H1 (cell line): ENCODE measurements at regions not wholly inside any gene's neighbourhood (a gene's known extent, or its start where the extent isn't known, plus 50 kb on each side); places are given as distances from the start of the nearest gene placed in this dataset.

ENCODE experiments used
- ASH2L ChIP-seq: fragments of 200-600, 300-600 bp; sonication (generic); IDR thresholded peaks from one replicate; pipeline ENCODE4 v1.7.1; 2017; ENCODE audit warnings: low read length
- CTCF ChIP-seq, 3 experiments: IDR thresholded peaks; 1 replicate in 2 of 3; 2 replicates in 1 of 3; pipeline versions ENCODE4 v1.5.1 to v1.6.1; 2011; ENCODE audit warnings: low read length in 3 of 3, mild to moderate bottlenecking in 3 of 3, inconsistent platforms in 2 of 3, low read depth in 1 of 3, moderate library complexity in 1 of 3; ENCODE audit not compliant: insufficient read depth in 1 of 3; ENCODE audit errors: control extremely low read depth in 1 of 3
- EP300 ChIP-seq, 2 experiments: IDR thresholded peaks; 1 replicate in 1 of 2; 2 replicates in 1 of 2; pipeline ENCODE4 v1.6.1; 2011 to 2012; ENCODE audit warnings: low read depth in 2 of 2, low read length in 2 of 2, mild to moderate bottlenecking in 2 of 2, borderline replicate concordance in 1 of 2, inconsistent platforms in 1 of 2, moderate library complexity in 1 of 2
- EZH2 ChIP-seq: fragments of 200-600 bp; sonication (generic); IDR thresholded peaks from 2 replicates; pipeline ENCODE4 v1.7.1; 2012; ENCODE audit warnings: low read depth, mild to moderate bottlenecking, moderate library complexity, low read length, inconsistent platforms; ENCODE audit not compliant: severe bottlenecking
- PHF8 ChIP-seq: fragments of 200-600 bp; sonication (generic); conservative IDR thresholded peaks from 2 replicates; pipeline ENCODE4 v1.7.1; 2012; ENCODE audit warnings: low read depth, mild to moderate bottlenecking, inconsistent platforms, low read length, moderate library complexity
- POLR2A ChIP-seq, 2 experiments: IDR thresholded peaks; 1 replicate in 1 of 2; 2 replicates in 1 of 2; pipeline ENCODE4 v1.6.1; 2011; ENCODE audit warnings: low read depth in 2 of 2, low read length in 2 of 2, mild to moderate bottlenecking in 2 of 2; ENCODE audit errors: control extremely low read depth in 1 of 2
- POLR2AphosphoS5 ChIP-seq: IDR thresholded peaks from 2 replicates; pipeline ENCODE4 v1.6.1; 2011; ENCODE audit warnings: low read depth, low read length
- RFX5 ChIP-seq: IDR thresholded peaks from 2 replicates; pipeline ENCODE4 v1.6.1; 2011; ENCODE audit warnings: low read depth, low read length, improper control_type of control experiment, borderline replicate concordance
- SIN3A ChIP-seq, 2 experiments: IDR thresholded peaks in 1 of 2; conservative IDR thresholded peaks in 1 of 2; 2 replicates each; pipeline ENCODE4 v1.6.1; 2011 to 2012; ENCODE audit warnings: low read length in 2 of 2, improper control_type of control experiment in 1 of 2, low read depth in 1 of 2, mild to moderate bottlenecking in 1 of 2
- SUZ12 ChIP-seq: fragments of 200-600 bp; sonication (generic); IDR thresholded peaks from 2 replicates; pipeline ENCODE4 v1.6.1; 2012; ENCODE audit warnings: mild to moderate bottlenecking, inconsistent platforms, low read length, moderate library complexity, mixed read lengths
- USF2 ChIP-seq: IDR thresholded peaks from 2 replicates; pipeline ENCODE4 v1.6.1; 2011; ENCODE audit warnings: low read length, improper control_type of control experiment
- ZNF274 ChIP-seq: IDR thresholded peaks from 2 replicates; pipeline ENCODE4 v1.7.0; 2012; ENCODE audit warnings: low read length, borderline replicate concordance; ENCODE audit errors: extremely low read depth

GRCh38 chr15:85943151-85943550, 136.5 kb upstream of the AGBL1 start:
- TF ChIP-seq EP300 (IDR thresholded peaks at IDR 0.05; ENCODE audit: borderline replicate concordance in 1 of 2, low read depth in 2 of 2, low read length in 2 of 2) (no peak), PHF8 (no peak), POLR2A (IDR thresholded peaks at IDR 0.05; ENCODE audit: control extremely low read depth in 1 of 2, low read depth in 2 of 2, low read length in 2 of 2) (no peak), CTCF (IDR thresholded peaks at IDR 0.05; ENCODE audit: control extremely low read depth in 1 of 3, insufficient read depth in 1 of 3, low read depth in 1 of 3, low read length in 3 of 3) (no peak), ASH2L (no peak), SUZ12 (no peak), EZH2 (no peak), RFX5 (no peak), SIN3A (conservative IDR thresholded peaks at IDR 0.05 in 1 of 2, IDR thresholded peaks at IDR 0.05 in 1 of 2; ENCODE audit: low read depth in 1 of 2, low read length in 2 of 2) (no peak), ZNF274 (no peak), POLR2AphosphoS5 (no peak), USF2 (no peak)
